Muscle of back (tissue), 3 donors: ENCODE measurements at regions not wholly inside any gene's neighbourhood (a gene's known extent, or its start where the extent isn't known, plus 50 kb on each side); places are given as distances from the start of the nearest gene placed in this dataset.

Experiments
- DNase-seq, 3 donors: peaks; one replicate each; pipeline versions ENCODE4 v3.0.0 to v3.0.0-alpha.2; 2013

GRCh38 chr11:116600930-116601329, 171.9 kb downstream of the BUD13 start:
- no peak for DNase-seq

GRCh38 chr11:116598556-116598955, 174.2 kb downstream of the BUD13 start:
- DNase-seq: no peak

GRCh38 chr11:116598036-116598435, 174.8 kb downstream of the BUD13 start:
- DNase-seq: no peak

- no peak for DNase-seq
Observed at GRCh38 chr11:116596346-116597260, 176.2 kb downstream of the BUD13 start.

- DNase-seq: no peak
Observed at GRCh38 chr11:116595305-116595880, 177.4 kb downstream of the BUD13 start.

- peak in 2 of 3 donors; percentile 21 to 29 for DNase-seq
Observed at GRCh38 chr11:116590844-116591570, 181.8 kb downstream of the BUD13 start.

GRCh38 chr11:116589402-116589801, 183.4 kb downstream of the BUD13 start:
- DNase-seq: no peak

GRCh38 chr11:116586392-116586791, 186.4 kb downstream of the BUD13 start:
- no peak for DNase-seq

GRCh38 chr11:116582571-116582970, 190.2 kb downstream of the BUD13 start:
- no peak for DNase-seq

GRCh38 chr11:116581349-116581748, 191.4 kb downstream of the BUD13 start:
- no peak for DNase-seq

- peak in 1 of 3 donors; percentile 37 for DNase-seq
Observed at GRCh38 chr11:116580799-116581198, 192.0 kb downstream of the BUD13 start.

GRCh38 chr11:116579857-116580727, 192.7 kb downstream of the BUD13 start:
- peak in 1 of 3 donors; percentile 23 for DNase-seq

- DNase-seq: peak in 2 of 3 donors; percentile 54
Observed at GRCh38 chr11:116579031-116579653, 193.6 kb downstream of the BUD13 start.

- DNase-seq: no peak
Observed at GRCh38 chr11:116577956-116578355, 194.8 kb downstream of the BUD13 start.

- no peak for DNase-seq
Observed at GRCh38 chr11:116577273-116577672, 195.5 kb downstream of the BUD13 start.

GRCh38 chr11:116576526-116576925, 196.3 kb downstream of the BUD13 start:
- DNase-seq: no peak

GRCh38 chr11:116567721-116568242, 205.0 kb downstream of the BUD13 start:
- DNase-seq: no peak

- no peak for DNase-seq
Observed at GRCh38 chr11:116563712-116564047, 209.1 kb downstream of the BUD13 start.

- DNase-seq: no peak
Observed at GRCh38 chr11:116563028-116563711, 209.6 kb downstream of the BUD13 start.

- no peak for DNase-seq
Observed at GRCh38 chr11:116560589-116560988, 212.2 kb downstream of the BUD13 start.
